Stimulated activated naive CD8-positive, alpha-beta T cell treated with anti-CD3 and anti-CD28 coated beads, Interleukin-15, amount 100 ng/mL, for 72 hours (primary cell): ENCODE measurements at regions not wholly inside any gene's neighbourhood (a gene's known extent, or its start where the extent isn't known, plus 50 kb on each side); places are given as distances from the start of the nearest gene placed in this dataset.
"Not testable (repeated sequence)": the region's sequence is repeated elsewhere in the genome, so short reads cannot be mapped to it uniquely, and the experiment has no call there.

Source experiments
- ATAC-seq: fragments of 150-1000 bp; cut with Tn5 transposase; 2 replicates; pipeline ENCODE4 v1.10.0; 2021; ENCODE audit warnings: mild to moderate bottlenecking, moderate library complexity
- DNase-seq, 2 donors: peaks; one replicate each; pipeline ENCODE4 v3.0.0; 2021 to 2022
- H3K27ac Mint-ChIP-seq, 2 donors: one replicate each; pipeline ENCODE4 v1.8.0; 2022; ENCODE audit warnings: mild to moderate bottlenecking in 2 of 2, mixed read lengths in 2 of 2, moderate library complexity in 2 of 2
- H3K27me3 Mint-ChIP-seq: one replicate; pipeline ENCODE4 v1.8.0; 2022; ENCODE audit warnings: mixed read lengths
- H3K4me1 Mint-ChIP-seq: one replicate; pipeline ENCODE4 v1.8.0; 2022; ENCODE audit warnings: mild to moderate bottlenecking, mixed read lengths
- H3K4me3 Mint-ChIP-seq, 2 donors: one replicate each; pipeline ENCODE4 v1.8.0; 2022; ENCODE audit warnings: mild to moderate bottlenecking in 2 of 2, mixed read lengths in 2 of 2, moderate library complexity in 1 of 2
- H3K9me3 Mint-ChIP-seq, 2 donors: one replicate each; pipeline ENCODE4 v1.8.0; 2022; ENCODE audit warnings: mixed read lengths in 2 of 2

GRCh38 chr6:115766745-115767462 is 293.8 kb downstream of the FRK start:
- H3K27ac Mint-ChIP-seq = no peak overlapping the region
- H3K27me3 Mint-ChIP-seq = no peaks in the 10 kb centered on the region
- ATAC-seq = no peak
- no peak overlapping the region for H3K4me3 Mint-ChIP-seq
- no peaks in the 10 kb centered on the region for H3K9me3 Mint-ChIP-seq
- H3K4me1 Mint-ChIP-seq = no peaks in the 10 kb centered on the region
- no peak for DNase-seq

- H3K27me3 Mint-ChIP-seq = no peaks in the 10 kb centered on the region
- H3K4me1 Mint-ChIP-seq = no peaks in the 10 kb centered on the region
- ATAC-seq = no peak
- no peak overlapping the region for H3K27ac Mint-ChIP-seq
- peaks cover 0 to 1% of the 10 kb centered on the region in 2 donors for H3K9me3 Mint-ChIP-seq
- DNase-seq = no peak
- H3K4me3 Mint-ChIP-seq = no peak overlapping the region
Measured at GRCh38 chr6:115765966-115766365, 294.7 kb downstream of the FRK start.

- DNase-seq (no peak), ATAC-seq (no peak)
- Mint-ChIP-seq H3K4me3 (no peak overlapping the region), H3K9me3 (peaks cover 0 to 5% of the 10 kb centered on the region in 2 donors), H3K27ac (no peak overlapping the region), H3K27me3 (no peaks in the 10 kb centered on the region), H3K4me1 (no peaks in the 10 kb centered on the region)
Measured at GRCh38 chr6:115759051-115759450, 301.6 kb downstream of the FRK start.

GRCh38 chr6:115753446-115753845 is 307.2 kb downstream of the FRK start:
- ATAC-seq = no peak
- no peaks in the 10 kb centered on the region for H3K27me3 Mint-ChIP-seq
- peaks cover 0 to 3% of the 10 kb centered on the region in 2 donors for H3K9me3 Mint-ChIP-seq
- no peaks in the 10 kb centered on the region for H3K4me1 Mint-ChIP-seq
- DNase-seq = no peak
- H3K4me3 Mint-ChIP-seq = no peak overlapping the region
- H3K27ac Mint-ChIP-seq = no peak overlapping the region

- DNase-seq (no peak), ATAC-seq (no peak)
- Mint-ChIP-seq H3K27me3 (no peaks in the 10 kb centered on the region), H3K4me1 (no peaks in the 10 kb centered on the region), H3K27ac (no peak overlapping the region), H3K9me3 (peaks cover 3 to 5% of the 10 kb centered on the region in 2 donors), H3K4me3 (no peak overlapping the region)
Measured at GRCh38 chr6:115750946-115751345, 309.7 kb downstream of the FRK start.

GRCh38 chr6:115750292-115750691 is 310.4 kb downstream of the FRK start:
- Mint-ChIP-seq H3K4me1 (no peaks in the 10 kb centered on the region), H3K27ac (no peak overlapping the region), H3K27me3 (no peaks in the 10 kb centered on the region), H3K9me3 (peaks cover 3 to 10% of the 10 kb centered on the region in 2 donors), H3K4me3 (no peak overlapping the region)
- DNase-seq = no peak
- no peak for ATAC-seq

GRCh38 chr6:115747719-115748118 is 313.0 kb downstream of the FRK start:
- no peak for ATAC-seq
- no peaks in the 10 kb centered on the region for H3K4me1 Mint-ChIP-seq
- H3K9me3 Mint-ChIP-seq = peaks cover 3 to 26% of the 10 kb centered on the region in 2 donors
- H3K27me3 Mint-ChIP-seq = no peaks in the 10 kb centered on the region
- H3K4me3 Mint-ChIP-seq = no peak overlapping the region
- H3K27ac Mint-ChIP-seq = no peak overlapping the region
- DNase-seq = no peak

GRCh38 chr6:115746583-115746982 is 314.1 kb downstream of the FRK start:
- not testable (repeated sequence) for H3K27me3 Mint-ChIP-seq, H3K4me3 Mint-ChIP-seq, H3K4me1 Mint-ChIP-seq, DNase-seq, H3K27ac Mint-ChIP-seq, ATAC-seq
- H3K9me3 Mint-ChIP-seq = peaks cover 3 to 26% of the 10 kb centered on the region in 2 donors

- ATAC-seq (no peak), DNase-seq (no peak)
- Mint-ChIP-seq H3K9me3 (peaks cover 0 to 20% of the 10 kb centered on the region in 2 donors), H3K27me3 (no peaks in the 10 kb centered on the region), H3K4me3 (no peak overlapping the region), H3K27ac (no peak overlapping the region), H3K4me1 (no peaks in the 10 kb centered on the region)
Measured at GRCh38 chr6:115740907-115741306, 319.8 kb downstream of the FRK start.

- Mint-ChIP-seq H3K4me3 (no peak overlapping the region), H3K4me1 (no peaks in the 10 kb centered on the region), H3K9me3 (peaks cover 10 to 14% of the 10 kb centered on the region in 2 donors), H3K27ac (no peak overlapping the region), H3K27me3 (no peaks in the 10 kb centered on the region)
- no peak for ATAC-seq
- no peak for DNase-seq
Measured at GRCh38 chr6:115735610-115736009, 325.1 kb downstream of the FRK start.

- DNase-seq = no peak
- no peaks in the 10 kb centered on the region for H3K27me3 Mint-ChIP-seq
- H3K27ac Mint-ChIP-seq = no peak overlapping the region
- no peaks in the 10 kb centered on the region for H3K4me1 Mint-ChIP-seq
- H3K9me3 Mint-ChIP-seq = peaks cover 10 to 14% of the 10 kb centered on the region in 2 donors
- no peak overlapping the region for H3K4me3 Mint-ChIP-seq
- no peak for ATAC-seq
Measured at GRCh38 chr6:115733426-115733825, 327.3 kb downstream of the FRK start.

GRCh38 chr6:115729036-115729435 is 331.7 kb downstream of the FRK start:
- no peak overlapping the region for H3K4me3 Mint-ChIP-seq
- peaks cover 7 to 22% of the 10 kb centered on the region in 2 donors for H3K9me3 Mint-ChIP-seq
- no peaks in the 10 kb centered on the region for H3K27me3 Mint-ChIP-seq
- no peak for DNase-seq
- H3K4me1 Mint-ChIP-seq = no peaks in the 10 kb centered on the region
- no peak for ATAC-seq
- no peak overlapping the region for H3K27ac Mint-ChIP-seq

GRCh38 chr6:115728171-115728570 is 332.5 kb downstream of the FRK start:
- Mint-ChIP-seq H3K27ac (peak overlapping the region in 1 of 2 donors; percentile 35), H3K27me3 (no peaks in the 10 kb centered on the region), H3K9me3 (peaks cover 7 to 25% of the 10 kb centered on the region in 2 donors), H3K4me3 (no peak overlapping the region), H3K4me1 (no peaks in the 10 kb centered on the region)
- DNase-seq (no peak), ATAC-seq (no peak)

- peaks cover 0 to 11% of the 10 kb centered on the region in 2 donors for H3K9me3 Mint-ChIP-seq
- no peaks in the 10 kb centered on the region for H3K27me3 Mint-ChIP-seq
- DNase-seq (no peak), ATAC-seq (no peak)
- H3K4me1 Mint-ChIP-seq = no peaks in the 10 kb centered on the region
- H3K4me3 Mint-ChIP-seq = no peak overlapping the region
- H3K27ac Mint-ChIP-seq = no peak overlapping the region
Measured at GRCh38 chr6:115721564-115721963, 339.1 kb downstream of the FRK start.

GRCh38 chr6:115720900-115721299 is 339.8 kb downstream of the FRK start:
- H3K4me3 Mint-ChIP-seq = no peak overlapping the region
- peaks cover 0 to 11% of the 10 kb centered on the region in 2 donors for H3K9me3 Mint-ChIP-seq
- DNase-seq (no peak), ATAC-seq (no peak)
- no peaks in the 10 kb centered on the region for H3K4me1 Mint-ChIP-seq
- no peak overlapping the region for H3K27ac Mint-ChIP-seq
- no peaks in the 10 kb centered on the region for H3K27me3 Mint-ChIP-seq

- Mint-ChIP-seq H3K4me1 (no peaks in the 10 kb centered on the region), H3K27ac (no peak overlapping the region), H3K27me3 (no peaks in the 10 kb centered on the region), H3K9me3 (no peaks in the 10 kb centered on the region), H3K4me3 (no peak overlapping the region)
- no peak for ATAC-seq
- no peak for DNase-seq
Measured at GRCh38 chr6:115717472-115717871, 343.2 kb downstream of the FRK start.

- Mint-ChIP-seq H3K9me3 (no peaks in the 10 kb centered on the region), H3K27me3 (no peaks in the 10 kb centered on the region), H3K4me1 (no peaks in the 10 kb centered on the region), H3K27ac (no peak overlapping the region), H3K4me3 (no peak overlapping the region)
- ATAC-seq = no peak
- no peak for DNase-seq
Measured at GRCh38 chr6:115717062-115717461, 343.6 kb downstream of the FRK start.
